Tibial artery (tissue), 4 donors: ENCODE measurements at regions not wholly inside any gene's neighbourhood (a gene's known extent, or its start where the extent isn't known, plus 50 kb on each side); places are given as distances from the start of the nearest gene placed in this dataset.

ENCODE experiments used
- DNase-seq, 2 donors: peaks; one replicate each; pipeline ENCODE4 v3.0.0-alpha.2; 2019
- H3K27ac ChIP-seq, 2 donors: fragments of 200-600 bp; sonication (generic) in 1 of 2; 1 replicate in 1 of 2; 2 replicates in 1 of 2; pipeline ENCODE4 v1.5.1; 2018 to 2019; ENCODE audit warnings: mild to moderate bottlenecking in 1 of 2
- H3K27me3 ChIP-seq, 2 donors: fragments of 200-600 bp; sonication (generic) in 1 of 2; one replicate each; pipeline versions ENCODE4 v1.5.1 to v1.6.0; 2016 to 2019
- H3K36me3 ChIP-seq, 3 donors: fragments of 200-600 bp; sonication (generic) in 2 of 3; one replicate each; pipeline ENCODE4 v1.5.1; 2016 to 2019; ENCODE audit warnings: mild to moderate bottlenecking in 2 of 3
- H3K4me1 ChIP-seq, 4 donors: fragments of 200-600 bp; sonication (generic) in 2 of 4; 1 replicate in 3 of 4; 2 replicates in 1 of 4; pipeline ENCODE4 v1.5.1; 2016 to 2019
- H3K4me3 ChIP-seq, 2 donors: fragments of 200-600 bp; sonication (generic) in 1 of 2; 1 replicate in 1 of 2; 2 replicates in 1 of 2; pipeline ENCODE4 v1.5.1; 2018 to 2019; ENCODE audit warnings: mild to moderate bottlenecking in 2 of 2
- H3K9me3 ChIP-seq, 3 donors: fragments of 200-600 bp; sonication (generic) in 1 of 3; one replicate each; pipeline ENCODE4 v1.5.1; 2016 to 2019
- CTCF ChIP-seq, 2 experiments: fragments of 200-600 bp in 1 of 2; fragments of 450-650 bp in 1 of 2; IDR thresholded peaks; one replicate each; pipeline ENCODE4 v1.5.1; 2017 to 2019; ENCODE audit warnings: antibody characterized with exemption in 2 of 2, mild to moderate bottlenecking in 1 of 2, moderate library complexity in 1 of 2
- intact Hi-C: fragments of 100-400 bp; cut with DNase I; formaldehyde crosslinking; loops from one replicate; pipeline ENCODE4 v1.15.0; 2023; ENCODE audit warnings: low total_unique reads

- Histone ChIP-seq H3K27ac (peak overlapping the region; percentile 62 to 74), H3K36me3 (no peaks in the 10 kb centered on the region), H3K9me3 (no peaks in the 10 kb centered on the region), H3K27me3 (no peaks in the 10 kb centered on the region), H3K4me3 (no peak overlapping the region), H3K4me1 (peaks cover 0 to 48% (median 21%) of the 10 kb centered on the region in 4 donors)
- intact Hi-C loops = no loop called here
- DNase-seq = peak in 1 of 2 donors; percentile 21
- no peak for TF ChIP-seq CTCF (IDR thresholded peaks at IDR 0.05)
Measured at GRCh38 chr3:124131580-124131979, 139.7 kb upstream of the ROPN1 start.

DNA sequence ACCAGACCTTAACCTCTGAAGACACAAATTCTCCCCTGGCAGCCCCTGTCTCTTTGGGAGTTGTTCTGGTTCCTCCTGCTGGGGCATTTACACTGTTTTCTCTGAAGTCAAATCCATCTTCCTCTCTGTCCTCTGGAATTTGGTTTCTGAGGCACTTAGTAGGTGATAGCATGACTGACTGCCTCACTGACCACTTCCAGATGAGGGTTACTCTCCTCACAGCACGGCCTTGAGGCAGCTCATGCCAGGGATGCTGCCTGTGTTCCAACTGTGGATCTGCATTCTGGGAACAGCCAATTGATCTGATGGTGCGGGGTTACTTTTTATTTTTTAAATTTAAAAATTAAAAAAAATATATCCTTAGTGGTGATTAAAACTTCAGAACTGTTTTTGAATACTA lies 140.9 kb upstream of the ROPN1 start:
- Histone ChIP-seq H3K27ac (peak overlapping the region; percentile 62 to 74), H3K36me3 (no peaks in the 10 kb centered on the region), H3K9me3 (no peaks in the 10 kb centered on the region), H3K4me3 (no peak overlapping the region), H3K27me3 (no peaks in the 10 kb centered on the region), H3K4me1 (peaks cover 0 to 55% (median 21%) of the 10 kb centered on the region in 4 donors)
- TF ChIP-seq CTCF (IDR thresholded peaks at IDR 0.05) = no peak
- no peak for DNase-seq
- intact Hi-C loops = no loop called here

GRCh38 chr3:124133366-124133940 lies 141.5 kb upstream of the ROPN1 start:
- Histone ChIP-seq H3K27ac (peak overlapping the region; percentile 62 to 74), H3K36me3 (no peaks in the 10 kb centered on the region), H3K27me3 (no peaks in the 10 kb centered on the region), H3K4me1 (peaks cover 0 to 62% (median 21%) of the 10 kb centered on the region in 4 donors), H3K9me3 (no peaks in the 10 kb centered on the region), H3K4me3 (no peak overlapping the region)
- DNase-seq = no peak
- intact Hi-C loops = no loop called here
- TF ChIP-seq CTCF (IDR thresholded peaks at IDR 0.05) = no peak

DNA sequence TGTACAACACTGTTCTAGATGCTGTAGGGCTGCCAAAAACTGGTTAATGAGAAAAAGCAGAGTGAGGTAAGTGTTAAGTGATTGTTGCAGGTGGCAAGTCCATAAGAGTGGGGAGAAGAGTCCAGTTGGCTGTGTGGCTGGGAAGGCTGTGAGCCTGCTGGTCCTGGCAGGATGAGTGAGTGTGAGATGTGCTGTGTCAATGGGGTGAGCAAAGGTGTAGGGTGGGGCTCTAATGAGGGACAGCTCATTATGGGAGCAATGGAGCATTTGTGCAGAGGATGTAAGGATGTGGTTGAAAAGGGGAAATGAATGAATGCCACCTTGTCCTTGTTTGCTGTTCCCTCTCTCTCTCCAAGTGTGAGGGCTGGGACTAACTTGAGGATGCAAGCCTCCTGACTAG lies 145.3 kb upstream of the ROPN1 start:
- Histone ChIP-seq H3K9me3 (no peaks in the 10 kb centered on the region), H3K4me1 (peaks cover 0 to 65% (median 20%) of the 10 kb centered on the region in 4 donors), H3K36me3 (no peaks in the 10 kb centered on the region), H3K4me3 (no peak overlapping the region), H3K27me3 (no peaks in the 10 kb centered on the region), H3K27ac (no peak overlapping the region)
- DNase-seq = no peak
- intact Hi-C loops = no loop called here
- TF ChIP-seq CTCF (IDR thresholded peaks at IDR 0.05) = no peak

GRCh38 chr3:124138148-124138547 lies 146.2 kb upstream of the ROPN1 start:
- no peaks in the 10 kb centered on the region for H3K27me3 ChIP-seq
- TF ChIP-seq CTCF (IDR thresholded peaks at IDR 0.05) = no peak
- peaks cover 0 to 65% (median 14%) of the 10 kb centered on the region in 4 donors for H3K4me1 ChIP-seq
- H3K4me3 ChIP-seq = no peak overlapping the region
- intact Hi-C loops = no loop called here
- H3K9me3 ChIP-seq = no peaks in the 10 kb centered on the region
- H3K27ac ChIP-seq = no peak overlapping the region
- no peaks in the 10 kb centered on the region for H3K36me3 ChIP-seq
- no peak for DNase-seq

DNA sequence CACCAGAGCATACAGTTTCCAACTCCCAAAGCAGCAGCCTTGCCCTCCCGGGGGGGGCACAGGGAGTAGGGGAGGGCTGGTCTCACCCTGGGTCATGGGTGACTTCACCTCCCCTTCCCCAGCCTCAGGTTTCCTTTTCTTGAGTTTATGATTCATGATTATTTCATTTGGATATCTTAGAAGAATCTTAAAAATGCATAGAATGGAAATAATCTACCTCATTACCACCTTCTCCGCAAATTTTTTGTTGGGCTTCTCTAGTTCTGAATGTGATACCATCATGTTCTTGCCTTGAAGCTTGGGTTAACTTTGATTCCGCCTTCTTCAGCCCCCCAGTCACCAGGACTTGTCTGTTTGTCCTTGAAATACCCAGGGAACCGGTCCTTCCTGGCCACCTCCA lies 148.8 kb upstream of the ROPN1 start:
- Histone ChIP-seq H3K27me3 (no peaks in the 10 kb centered on the region), H3K9me3 (no peaks in the 10 kb centered on the region), H3K36me3 (no peaks in the 10 kb centered on the region), H3K4me1 (peaks cover 0 to 77% (median 15%) of the 10 kb centered on the region in 4 donors), H3K4me3 (no peak overlapping the region), H3K27ac (no peak overlapping the region)
- no peak for DNase-seq
- TF ChIP-seq CTCF (IDR thresholded peaks at IDR 0.05) = no peak
- intact Hi-C loops = no loop called here
